ENCODE measurements at regions not wholly inside any gene's neighbourhood (a gene's known extent, or its start where the extent isn't known, plus 50 kb on each side); places are given as distances from the start of the nearest gene placed in this dataset.
"Not testable (repeated sequence)": the region's sequence is repeated elsewhere in the genome, so short reads cannot be mapped to it uniquely, and the experiment has no call there.

GRCh38 chr4:127307996-127308395 is 324.8 kb upstream of the INTU start:
- no peak for DNase-seq (ENCODE audit: low spot score)

- DNase-seq (ENCODE audit: low spot score): no peak
Observed at GRCh38 chr4:127309369-127310102, 323.2 kb upstream of the INTU start.

DNA sequence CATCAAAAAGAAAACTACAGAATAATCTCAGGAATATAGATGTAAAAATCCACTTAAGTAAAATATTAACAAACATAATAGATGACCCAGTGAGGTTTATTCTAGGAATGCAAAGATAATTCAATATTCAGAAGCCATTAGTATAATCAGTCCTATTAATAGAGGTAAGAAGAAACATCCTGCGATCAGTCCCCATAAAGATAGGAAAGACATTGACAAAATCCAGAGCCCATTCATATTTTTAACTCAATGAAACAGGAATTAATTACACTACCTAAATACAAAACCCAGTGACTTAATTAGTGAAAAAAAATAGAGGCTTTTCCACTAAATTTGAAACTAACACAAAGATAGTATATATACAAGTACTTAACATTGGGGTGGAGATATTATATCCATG is 321.4 kb upstream of the INTU start:
- no peak for DNase-seq (ENCODE audit: low spot score)

DNA sequence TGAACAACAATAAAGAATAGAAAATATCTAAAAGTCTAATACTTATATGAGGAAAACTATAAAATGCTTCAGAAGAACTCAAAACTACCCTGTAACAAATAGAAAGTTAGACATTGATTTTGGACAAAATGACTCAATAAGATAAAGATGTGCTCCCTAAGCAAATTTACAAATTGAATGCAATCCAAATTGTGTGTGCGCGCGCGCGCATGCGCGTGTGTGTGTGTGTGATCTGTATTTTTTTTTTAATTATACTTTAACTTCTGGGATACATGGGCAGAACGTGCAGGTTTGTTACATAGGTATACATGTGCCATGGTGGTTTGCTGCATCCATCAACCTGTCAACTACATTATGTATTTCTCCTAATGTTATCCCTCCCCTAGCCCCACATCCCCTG is 320.8 kb upstream of the INTU start:
- no peak for DNase-seq (ENCODE audit: low spot score)

- no peak for DNase-seq (ENCODE audit: low spot score)
Observed at GRCh38 chr4:127313767-127314166, 319.0 kb upstream of the INTU start.

DNA sequence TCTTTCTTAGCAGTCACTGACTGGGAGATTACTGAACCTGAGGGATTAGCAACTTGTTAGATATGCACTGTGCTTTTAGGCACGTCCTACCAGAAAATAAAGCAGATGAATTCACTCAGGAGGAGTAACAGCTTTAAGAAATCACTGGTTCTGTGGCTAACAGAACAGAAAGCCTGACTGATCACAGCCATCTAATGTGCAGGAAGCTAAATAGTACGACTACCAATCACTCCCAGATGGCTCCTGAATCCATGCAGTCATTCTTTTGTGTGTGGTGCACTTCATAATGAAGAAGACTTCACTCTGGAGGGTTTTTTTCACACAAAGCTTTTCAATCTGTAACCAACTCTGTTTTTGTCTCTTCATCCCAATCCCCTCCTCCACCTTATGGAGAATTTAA is 305.3 kb upstream of the INTU start:
- no peak for DNase-seq (ENCODE audit: low spot score)

- DNase-seq (ENCODE audit: low spot score): no peak
Observed at GRCh38 chr4:127335073-127335620, 297.6 kb upstream of the INTU start.

- no peak for DNase-seq (ENCODE audit: low spot score)
Observed at GRCh38 chr4:127335732-127336131, 297.0 kb upstream of the INTU start.

DNA sequence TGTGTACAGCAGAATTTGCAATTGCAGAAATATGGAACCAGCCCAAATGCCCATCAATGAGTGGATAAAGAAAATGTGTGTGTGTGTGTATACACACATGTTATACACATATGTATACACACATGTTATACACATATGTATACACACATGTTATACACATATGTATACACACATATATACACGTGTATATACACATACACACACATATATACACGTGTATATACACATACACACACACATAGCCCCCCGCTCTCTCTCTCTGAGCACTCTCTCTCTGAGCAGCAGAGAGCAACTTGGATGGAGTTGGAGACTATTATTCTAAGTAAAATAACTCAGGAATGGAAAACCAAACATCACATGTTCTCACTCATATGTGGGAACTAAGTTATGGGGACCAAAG is 289.6 kb upstream of the INTU start:
- DNase-seq (ENCODE audit: low spot score): not testable (repeated sequence)

DNA sequence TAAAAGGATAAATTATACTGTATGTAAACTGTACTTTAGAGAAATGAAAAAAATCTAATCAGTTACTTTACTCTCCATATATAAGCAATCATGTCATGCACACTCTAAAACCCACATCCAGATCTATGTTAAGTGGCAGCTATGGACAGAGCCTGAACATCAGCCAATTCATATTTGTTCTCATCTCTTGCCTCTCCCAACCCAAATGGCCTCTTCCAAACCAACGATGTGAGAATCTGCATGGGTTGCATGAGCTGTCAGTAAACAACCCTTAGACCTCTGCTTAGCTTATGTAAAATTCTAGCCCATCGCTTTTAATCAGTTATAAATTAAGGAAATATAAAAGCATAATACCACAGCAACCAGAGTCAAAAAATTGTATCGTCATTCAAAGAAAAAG is 288.7 kb upstream of the INTU start:
- DNase-seq (ENCODE audit: low spot score): no peak

DNA sequence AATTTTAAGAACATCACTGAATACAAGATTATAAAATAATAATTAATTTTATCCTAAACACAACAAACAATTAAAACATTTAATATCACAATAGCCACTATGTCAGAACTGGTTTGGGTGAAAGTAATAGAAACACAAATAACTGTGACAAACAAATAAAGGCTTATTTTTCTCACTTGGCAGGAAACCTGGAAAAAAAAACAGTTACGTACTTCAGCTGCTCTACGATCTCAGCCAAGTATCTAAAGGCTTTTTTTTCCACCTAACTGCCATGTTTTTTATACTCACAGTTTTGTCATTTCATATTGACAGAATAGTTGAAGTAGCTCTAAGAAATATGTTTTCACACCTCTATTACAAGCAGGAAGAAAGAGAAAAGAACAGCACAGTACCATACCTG is 284.8 kb upstream of the INTU start:
- DNase-seq (ENCODE audit: low spot score): no peak

DNA sequence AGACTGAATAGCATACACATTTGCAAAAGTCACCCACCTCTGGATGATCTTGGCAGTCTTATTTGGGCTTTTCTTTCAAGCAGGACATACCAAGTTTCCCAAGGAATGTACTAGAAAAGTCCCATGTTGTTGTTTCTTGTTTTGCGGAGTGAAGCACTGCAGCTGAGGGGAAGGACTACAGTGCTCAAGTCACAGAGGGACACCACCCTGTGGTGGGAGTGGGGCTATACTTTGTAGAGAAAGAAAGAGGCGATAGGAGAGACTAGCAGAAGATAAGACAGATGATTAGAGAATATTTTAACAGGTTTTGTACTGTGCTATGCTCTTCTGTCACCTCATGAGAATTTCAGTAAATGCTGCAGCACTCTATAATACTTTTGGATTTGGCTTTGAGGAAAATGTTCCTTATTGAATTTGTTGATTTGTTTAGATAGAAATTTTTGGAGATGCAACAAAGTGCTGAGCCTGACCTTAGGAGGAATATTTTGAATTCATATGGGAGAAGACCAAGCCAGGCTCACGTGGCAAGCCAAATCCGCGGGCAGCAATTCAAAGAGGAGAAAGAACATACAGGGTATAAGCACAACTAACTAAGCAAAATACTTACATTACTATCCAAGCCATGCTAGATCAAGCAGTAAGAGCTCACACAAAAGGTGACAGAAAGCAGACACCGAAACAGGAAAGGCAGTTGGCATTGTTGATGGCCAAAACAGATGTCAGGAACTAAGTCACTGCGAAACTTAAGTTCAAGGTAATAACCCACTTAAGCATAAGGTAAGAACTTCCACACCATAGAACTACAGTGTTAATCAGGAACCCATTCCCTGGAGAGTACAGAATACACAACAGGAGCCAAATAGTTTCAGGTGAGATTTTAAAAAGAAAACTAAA is 280.3 kb upstream of the INTU start:
- no peak for DNase-seq (ENCODE audit: low spot score)

- no peak for DNase-seq (ENCODE audit: low spot score)
Observed at GRCh38 chr4:127355743-127356142, 277.0 kb upstream of the INTU start.

GRCh38 chr4:127357765-127358164 is 275.0 kb upstream of the INTU start:
- no peak for DNase-seq (ENCODE audit: low spot score)

- no peak for DNase-seq (ENCODE audit: low spot score)
Observed at GRCh38 chr4:127362686-127363085, 270.1 kb upstream of the INTU start.

- DNase-seq (ENCODE audit: low spot score): no peak
Observed at GRCh38 chr4:127364397-127364796, 268.4 kb upstream of the INTU start.

- DNase-seq (ENCODE audit: low spot score): no peak
Observed at GRCh38 chr4:127364911-127365310, 267.8 kb upstream of the INTU start.

- no peak for DNase-seq (ENCODE audit: low spot score)
Observed at GRCh38 chr4:127370604-127371003, 262.2 kb upstream of the INTU start.

GRCh38 chr4:127379499-127379898 is 253.3 kb upstream of the INTU start:
- no peak for DNase-seq (ENCODE audit: low spot score)

DNA sequence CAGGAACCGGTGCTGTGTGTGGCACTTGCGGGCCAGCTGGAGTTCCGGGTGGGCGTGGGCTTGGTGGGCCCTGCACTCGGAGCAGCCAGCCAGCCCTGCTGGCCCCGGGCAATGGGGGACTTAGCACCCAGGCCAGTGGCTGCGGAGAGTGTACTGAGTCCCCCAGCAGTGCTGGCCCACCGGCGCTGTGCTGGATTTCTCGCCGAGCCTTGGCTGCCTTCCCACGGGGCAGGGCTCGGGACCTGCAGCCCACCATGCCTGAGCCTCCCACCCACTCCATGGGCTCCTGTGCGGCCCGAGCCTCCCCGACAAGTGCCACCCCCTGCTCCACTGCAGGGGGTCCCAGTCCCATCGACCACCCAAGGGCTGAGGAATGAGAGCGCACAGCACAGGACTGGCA is 252.8 kb upstream of the INTU start:
- DNase-seq (ENCODE audit: low spot score): not testable (repeated sequence)

DNA sequence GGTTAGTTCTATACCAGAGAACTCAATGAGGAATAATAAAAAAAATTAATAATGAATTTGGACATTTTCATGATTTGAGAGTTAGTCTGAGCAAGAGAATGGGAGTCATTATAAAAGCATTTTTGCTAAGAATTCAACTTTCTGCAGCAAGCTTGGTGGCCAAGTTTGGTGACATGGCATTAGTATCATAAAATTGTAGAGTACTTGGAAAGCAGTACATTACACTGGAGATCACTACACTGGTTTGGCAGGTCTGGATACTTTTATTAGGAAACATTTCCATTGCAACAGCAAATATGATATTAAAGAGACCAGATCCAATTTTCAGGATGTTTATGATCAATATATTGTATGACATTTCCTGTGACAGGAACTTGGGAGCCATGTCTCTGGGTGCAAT is 249.1 kb upstream of the INTU start:
- no peak for DNase-seq (ENCODE audit: low spot score)

DNA sequence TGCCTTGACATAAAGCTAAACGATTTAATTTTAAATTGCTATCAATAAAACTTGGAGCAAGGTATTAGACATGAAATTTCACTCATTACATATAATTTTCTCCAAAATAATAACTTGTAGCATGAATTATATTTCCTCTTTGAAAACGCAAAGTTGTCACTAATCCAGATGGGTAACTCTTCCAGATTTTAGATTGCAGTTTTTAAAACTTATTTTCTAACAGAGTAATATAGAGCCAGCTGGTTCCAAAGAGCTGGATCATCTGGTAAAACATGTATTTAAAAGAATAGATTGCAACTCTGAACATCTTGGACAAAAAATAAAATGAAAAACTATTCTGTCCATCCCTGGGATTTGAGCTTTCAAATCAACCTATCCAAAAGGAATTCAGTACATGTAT is 238.2 kb upstream of the INTU start:
- no peak for DNase-seq (ENCODE audit: low spot score)

DNA sequence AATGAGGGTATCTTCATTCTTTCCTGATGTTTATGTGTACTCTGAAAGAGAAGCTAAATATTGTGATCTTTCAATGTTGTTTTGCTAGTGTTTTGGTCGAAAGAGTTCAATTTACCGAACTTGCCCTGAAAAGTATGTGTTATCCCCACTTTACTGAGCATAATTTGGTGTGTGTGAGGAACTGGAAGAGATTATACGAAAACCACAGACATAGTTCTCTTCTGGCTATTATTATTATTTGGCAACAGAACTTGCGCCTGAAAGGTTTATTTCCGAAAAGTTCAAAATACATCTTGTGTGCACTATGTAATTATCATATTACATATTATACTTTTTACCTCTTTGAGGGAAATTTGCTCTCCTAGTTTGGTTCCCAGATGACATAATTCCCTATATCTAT is 232.5 kb upstream of the INTU start:
- no peak for DNase-seq (ENCODE audit: low spot score)
